ENCODE measurements at regions not wholly inside any gene's neighbourhood (a gene's known extent, or its start where the extent isn't known, plus 50 kb on each side); places are given as distances from the start of the nearest gene placed in this dataset.

- no peak overlapping the region for H3K4me2 ChIP-seq (ENCODE audit: insufficient read depth, low read length)
- no TSS peak for BruUV-seq (replicated peaks)
- intact Hi-C loops (cut with micrococcal nuclease): no loop called here
- no peak overlapping the region for H3K27ac ChIP-seq (ENCODE audit: insufficient read depth, low read depth, low read length)
- ChIA-PET CTCF (interaction anchor here (0.7 to 1.4 kb wide), 2 partner anchors 12 to 127 kb away, joined by 3 to 4 read pairs; no protein-coding TSS in a partner anchor), POLR2A (no interaction called here)
- no peaks in the 10 kb centered on the region for H3K27me3 ChIP-seq (ENCODE audit: control insufficient read depth in 2 of 2, insufficient read depth in 2 of 2, low read length in 2 of 2)
- H2AFZ ChIP-seq (ENCODE audit: low read depth, low read length): no peak overlapping the region
- H3K79me2 ChIP-seq (ENCODE audit: control insufficient read depth, insufficient read depth, low read length): no peaks in the 10 kb centered on the region
- H3K9me3 ChIP-seq (replicated peaks; ENCODE audit: control insufficient read depth, insufficient read depth, low read length): no peaks in the 10 kb centered on the region
- TF ChIP-seq MYC (IDR thresholded peaks at IDR 0.05; ENCODE audit: low read depth, low read length) (no peak), EZH2 (IDR thresholded peaks at IDR 0.05; ENCODE audit: borderline replicate concordance, low read depth, low read length, severe bottlenecking) (no peak), POLR2A (IDR thresholded peaks at IDR 0.05; ENCODE audit: low read depth, low read length) (no peak), POLR2AphosphoS5 (IDR thresholded peaks at IDR 0.05; ENCODE audit: insufficient read depth, low read depth, low read length) (no peak), FOS (IDR thresholded peaks at IDR 0.05; ENCODE audit: borderline replicate concordance, insufficient read depth, low read length) (no peak), MAX (IDR thresholded peaks at IDR 0.05; ENCODE audit: insufficient read depth, insufficient read length) (no peak), JUN (IDR thresholded peaks at IDR 0.05; ENCODE audit: borderline replicate concordance, insufficient read depth, insufficient read length, low read depth) (no peak), GATA2 (IDR thresholded peaks at IDR 0.05; ENCODE audit: insufficient read depth, insufficient read length, low read depth, low read length) (no peak), CTCF (IDR thresholded peaks at IDR 0.05; ENCODE audit: extremely low read depth in 1 of 2, insufficient read depth in 1 of 2, low read depth in 1 of 2, low read length in 2 of 2) (no peak)
- no peaks in the 10 kb centered on the region for H4K20me1 ChIP-seq (replicated peaks; ENCODE audit: control insufficient read depth, extremely low read depth, insufficient read depth, low read length)
- H3K9me1 ChIP-seq (replicated peaks; ENCODE audit: control insufficient read depth, extremely low read depth, insufficient read depth, low read length): no peaks in the 10 kb centered on the region
- no peak overlapping the region for H3K4me3 ChIP-seq (replicated peaks in 1 of 3; ENCODE audit: insufficient read depth in 1 of 3, low read depth in 1 of 3, low read length in 3 of 3)
- DNase-seq (ENCODE audit: low read depth, low spot score): no peak
- H3K4me1 ChIP-seq (ENCODE audit: control insufficient read depth, extremely low read depth, insufficient read depth, low read length): no peaks in the 10 kb centered on the region
- H3K36me3 ChIP-seq (ENCODE audit: control insufficient read depth in 2 of 2, extremely low read depth in 1 of 2, insufficient read depth in 2 of 2, low read length in 2 of 2): no peaks in the 10 kb centered on the region
- no peak for FAIRE-seq
- no peak overlapping the region for H3K9ac ChIP-seq (replicated peaks; ENCODE audit: extremely low read depth, insufficient read depth, low read length)
- dilution Hi-C loops (cut with MboI; ENCODE audit: extremely low pct_ligation_motif_present, low sequenced_read_pairs): no loop called here
These were observed 118.4 kb upstream of the AKIRIN2 start for GRCh38 chr6:87820343-87820984.
